SU-DHL-6 (cell line): ENCODE measurements at regions not wholly inside any gene's neighbourhood (a gene's known extent, or its start where the extent isn't known, plus 50 kb on each side); places are given as distances from the start of the nearest gene placed in this dataset.

ENCODE experiments used
- EZH2phosphoT487 ChIP-seq: fragments of 200-600 bp; sonication (generic), shearing (Covaris generic); conservative IDR thresholded peaks from 2 replicates; pipeline ENCODE4 v1.6.1; 2018; ENCODE audit warnings: mild to moderate bottlenecking, antibody characterized with exemption, low read length, moderate library complexity, mixed read lengths
- TF ChIP-seq, protein P1 (sequence below): fragments of 200-600 bp; sonication (generic); IDR thresholded peaks from one replicate; pipeline ENCODE4 v1.5.1; 2017; ENCODE audit warnings: antibody characterized with exemption, mild to moderate bottlenecking, low read length, moderate library complexity; ENCODE audit not compliant: insufficient read depth, poor library complexity, severe bottlenecking

DNA sequence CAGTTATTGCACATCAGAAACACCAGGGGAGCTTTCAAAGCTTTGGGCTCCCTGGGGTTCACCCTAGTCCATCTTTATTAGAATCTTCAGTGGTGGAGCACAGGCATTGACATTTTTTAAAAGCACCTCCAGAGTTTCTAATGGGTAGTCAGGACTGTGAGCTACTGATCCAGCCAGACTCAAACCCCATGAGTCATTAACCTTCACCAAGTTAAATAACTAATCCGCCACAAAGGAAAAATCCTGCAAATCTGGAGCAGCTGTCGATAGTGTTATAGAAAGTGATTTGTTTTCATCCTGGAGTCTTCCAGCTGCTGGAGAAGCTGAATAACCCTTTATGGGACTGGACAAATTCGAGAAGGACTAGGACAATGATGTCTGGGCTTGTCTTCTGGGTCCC is 93.2 kb upstream of the PIRT start:
- TF ChIP-seq, protein P1, sequence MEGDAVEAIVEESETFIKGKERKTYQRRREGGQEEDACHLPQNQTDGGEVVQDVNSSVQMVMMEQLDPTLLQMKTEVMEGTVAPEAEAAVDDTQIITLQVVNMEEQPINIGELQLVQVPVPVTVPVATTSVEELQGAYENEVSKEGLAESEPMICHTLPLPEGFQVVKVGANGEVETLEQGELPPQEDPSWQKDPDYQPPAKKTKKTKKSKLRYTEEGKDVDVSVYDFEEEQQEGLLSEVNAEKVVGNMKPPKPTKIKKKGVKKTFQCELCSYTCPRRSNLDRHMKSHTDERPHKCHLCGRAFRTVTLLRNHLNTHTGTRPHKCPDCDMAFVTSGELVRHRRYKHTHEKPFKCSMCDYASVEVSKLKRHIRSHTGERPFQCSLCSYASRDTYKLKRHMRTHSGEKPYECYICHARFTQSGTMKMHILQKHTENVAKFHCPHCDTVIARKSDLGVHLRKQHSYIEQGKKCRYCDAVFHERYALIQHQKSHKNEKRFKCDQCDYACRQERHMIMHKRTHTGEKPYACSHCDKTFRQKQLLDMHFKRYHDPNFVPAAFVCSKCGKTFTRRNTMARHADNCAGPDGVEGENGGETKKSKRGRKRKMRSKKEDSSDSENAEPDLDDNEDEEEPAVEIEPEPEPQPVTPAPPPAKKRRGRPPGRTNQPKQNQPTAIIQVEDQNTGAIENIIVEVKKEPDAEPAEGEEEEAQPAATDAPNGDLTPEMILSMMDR: no peak
- TF ChIP-seq EZH2phosphoT487: no peak
